GM12878 (cell line): ENCODE measurements at regions not wholly inside any gene's neighbourhood (a gene's known extent, or its start where the extent isn't known, plus 50 kb on each side); places are given as distances from the start of the nearest gene placed in this dataset.

ENCODE experiments used
- BCLAF1 ChIP-seq: fragments of 450-650 bp; IDR thresholded peaks from 2 replicates; pipeline ENCODE4 v1.6.1; 2017; ENCODE audit warnings: antibody characterized with exemption, mild to moderate bottlenecking, moderate library complexity
- CEBPZ ChIP-seq: fragments of 150-350 bp; IDR thresholded peaks from 2 replicates; pipeline ENCODE4 v1.6.1; 2016; ENCODE audit warnings: low read depth, low read length
- ESRRA ChIP-seq: IDR thresholded peaks from 2 replicates; pipeline ENCODE4 v1.6.1; 2012; ENCODE audit warnings: mild to moderate bottlenecking, low read length, improper control_type of control experiment
- EZH2 ChIP-seq: IDR thresholded peaks from 2 replicates; pipeline ENCODE4 v1.6.1; 2012; ENCODE audit warnings: low read depth, mild to moderate bottlenecking, control low read depth, inconsistent platforms, low read length, borderline replicate concordance; ENCODE audit not compliant: control insufficient read depth
- FOS ChIP-seq: IDR thresholded peaks from 3 replicates; pipeline ENCODE4 v1.6.1; 2011; ENCODE audit warnings: borderline replicate concordance; ENCODE audit not compliant: insufficient read length; ENCODE audit errors: extremely low read depth
- LARP7 ChIP-seq: fragments of 450-650 bp; IDR thresholded peaks from 2 replicates; pipeline ENCODE4 v1.6.1; 2017; ENCODE audit warnings: mild to moderate bottlenecking
- MTA2 ChIP-seq: fragments of 450-650 bp; IDR thresholded peaks from 2 replicates; pipeline ENCODE4 v1.6.1; 2016; ENCODE audit warnings: low read depth, mild to moderate bottlenecking, moderate library complexity
- NFIC ChIP-seq: IDR thresholded peaks from 2 replicates; pipeline ENCODE4 v1.6.1; 2012; ENCODE audit warnings: low read depth, mild to moderate bottlenecking, inconsistent platforms, low read length, moderate library complexity
- NFYB ChIP-seq: IDR thresholded peaks from 2 replicates; pipeline ENCODE4 v1.6.1; 2011; ENCODE audit warnings: low read depth, mild to moderate bottlenecking, low read length, improper control_type of control experiment, moderate library complexity; ENCODE audit not compliant: insufficient read depth
- SMARCA5 ChIP-seq: fragments of 450-650 bp; IDR thresholded peaks from 2 replicates; pipeline ENCODE4 v1.6.1; 2017; ENCODE audit warnings: mild to moderate bottlenecking
- SMC3 ChIP-seq: IDR thresholded peaks from 2 replicates; pipeline ENCODE4 v1.6.1; 2011; ENCODE audit warnings: low read length, improper control_type of control experiment, borderline replicate concordance
- TAF1 ChIP-seq: IDR thresholded peaks from 2 replicates; pipeline ENCODE4 v1.6.1; 2011; ENCODE audit warnings: mild to moderate bottlenecking, low read depth, low read length, borderline replicate concordance
- ZBTB11 ChIP-seq: fragments of 450-650 bp; formaldehyde crosslinking; IDR thresholded peaks from 2 replicates; pipeline ENCODE4 v1.5.0; 2022; ENCODE audit warnings: mild to moderate bottlenecking, missing genetic modification characterization
- ZNF384 ChIP-seq: IDR thresholded peaks from 2 replicates; pipeline ENCODE4 v1.6.1; 2012; ENCODE audit warnings: low read depth, mild to moderate bottlenecking, low read length, improper control_type of control experiment, borderline replicate concordance
- ZNF687 ChIP-seq: fragments of 450-650 bp; IDR thresholded peaks from 2 replicates; pipeline ENCODE4 v1.6.1; 2017; ENCODE audit warnings: mild to moderate bottlenecking, moderate library complexity

- TF ChIP-seq ZBTB11 = no peak
- TF ChIP-seq CEBPZ = no peak
- no peak for TF ChIP-seq EZH2
- no peak for TF ChIP-seq TAF1
- TF ChIP-seq ZNF384 = no peak
- no peak for TF ChIP-seq NFYB
- TF ChIP-seq NFIC = peak; percentile 82; the same call in 1 of the 2 replicates
- no peak for TF ChIP-seq ZNF687
- no peak for TF ChIP-seq LARP7
- no peak for TF ChIP-seq BCLAF1
- TF ChIP-seq MTA2 = peak; percentile 55; the same call in 1 of the 2 replicates
- no peak for TF ChIP-seq SMC3
- no peak for TF ChIP-seq FOS
- no peak for TF ChIP-seq ESRRA
- TF ChIP-seq SMARCA5 = no peak
Measured at GRCh38 chr14:39568809-39569538, 136.7 kb upstream of the FBXO33 start (continued).
